ENCODE measurements at regions not wholly inside any gene's neighbourhood (a gene's known extent, or its start where the extent isn't known, plus 50 kb on each side); places are given as distances from the start of the nearest gene placed in this dataset.
"Not testable (repeated sequence)": the region's sequence is repeated elsewhere in the genome, so short reads cannot be mapped to it uniquely, and the experiment has no call there.

DNA sequence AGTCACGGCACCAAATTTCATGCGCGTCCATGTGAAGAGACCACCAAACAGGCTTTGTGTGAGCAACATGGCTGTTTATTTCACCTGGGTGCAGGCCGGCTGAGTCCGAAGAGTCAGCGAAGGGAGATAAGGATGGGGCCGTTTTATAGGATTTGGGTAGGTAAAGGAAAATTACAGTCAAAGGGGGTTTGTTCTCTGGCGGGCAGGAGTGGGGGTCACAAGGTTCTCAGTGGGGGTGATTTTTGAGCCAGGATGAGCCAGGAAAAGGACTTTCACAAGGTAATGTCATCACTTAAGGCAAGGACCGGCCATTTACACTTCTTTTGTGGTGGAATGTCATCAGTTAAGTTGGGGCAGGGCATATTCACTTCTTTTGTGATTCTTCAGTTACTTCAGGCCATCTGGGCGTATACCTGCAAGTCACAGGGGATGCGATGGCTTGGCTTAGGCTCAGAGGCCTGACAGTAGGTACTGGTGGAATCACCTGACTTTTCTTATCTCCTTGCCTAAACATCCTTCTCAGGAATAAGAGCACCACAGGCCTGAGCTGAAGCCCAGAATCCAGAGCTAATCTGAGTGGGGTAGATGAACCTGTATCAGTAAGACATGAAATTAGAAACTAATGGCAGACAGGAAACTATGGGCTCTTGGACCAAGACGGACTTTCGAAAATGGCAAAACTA lies 334.7 kb upstream of the POT1 start:
- not testable (repeated sequence) for DNase-seq (ENCODE audit: low read depth in 2 of 2)

GRCh38 chr7:125258876-125259417 lies 329.3 kb upstream of the POT1 start:
- DNase-seq (ENCODE audit: low read depth in 2 of 2) = not testable (repeated sequence)

DNA sequence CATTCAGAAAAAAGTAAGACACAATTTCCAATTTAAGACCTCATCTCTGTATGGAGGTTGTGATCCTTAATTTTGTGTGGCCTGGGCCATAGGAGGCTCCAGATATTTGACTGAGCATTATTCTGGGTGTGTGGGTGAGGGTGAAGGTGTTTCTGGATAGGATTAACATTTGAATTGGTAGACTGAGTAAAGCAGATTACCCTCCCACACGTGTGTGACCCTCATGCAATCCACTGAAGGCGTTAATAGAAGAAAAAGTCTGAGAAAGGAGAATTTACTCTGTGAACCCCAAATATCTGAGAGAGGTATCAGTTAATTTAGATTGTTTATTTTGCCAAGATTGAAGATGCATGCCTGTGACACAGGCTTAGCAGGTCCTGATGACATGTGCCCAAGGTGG lies 328.0 kb upstream of the POT1 start:
- DNase-seq (ENCODE audit: low read depth in 2 of 2) = no peak

GRCh38 chr7:125256446-125256845 lies 326.8 kb upstream of the POT1 start:
- DNase-seq (ENCODE audit: low read depth in 2 of 2) = no peak

DNA sequence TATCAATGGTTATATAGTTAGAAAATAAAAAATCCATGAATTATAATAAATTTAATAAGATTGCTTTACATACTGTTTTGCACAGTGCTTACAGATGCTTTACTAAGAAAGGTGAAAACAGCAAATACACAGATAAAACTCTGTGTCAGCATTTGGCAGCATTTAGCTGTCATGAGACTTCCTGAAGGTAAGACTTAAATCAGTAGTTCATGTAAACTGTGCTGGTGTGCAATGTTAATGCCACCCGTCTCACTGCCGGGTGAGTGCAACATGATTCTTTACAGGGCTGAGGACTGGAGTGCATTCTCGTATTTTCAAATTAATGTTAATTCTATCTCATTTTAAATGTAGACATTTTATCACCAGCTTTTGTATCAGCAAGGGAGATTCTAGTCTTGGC lies 326.2 kb upstream of the POT1 start:
- DNase-seq (ENCODE audit: low read depth in 2 of 2) = peak in 1 of 2 donors; percentile 9

DNA sequence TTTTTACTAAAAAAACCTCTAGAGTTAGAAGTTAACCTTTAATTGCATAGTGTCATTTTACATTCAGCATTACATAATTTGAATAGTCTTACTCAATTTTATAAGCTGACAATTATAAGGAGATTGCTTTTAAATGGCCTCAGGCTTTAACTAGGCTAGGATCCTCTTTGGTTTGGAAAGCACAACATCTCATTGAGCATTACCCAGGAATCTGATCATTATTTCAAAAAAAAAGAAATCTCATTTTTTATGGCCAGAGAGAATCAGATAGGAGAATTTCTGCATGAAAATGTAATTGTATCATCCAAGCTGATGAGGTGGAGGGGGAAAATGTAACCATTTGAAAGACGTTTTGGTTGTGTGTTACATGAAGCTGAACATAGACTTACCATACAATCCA lies 324.9 kb upstream of the POT1 start:
- no peak for DNase-seq (ENCODE audit: low read depth in 2 of 2)

DNA sequence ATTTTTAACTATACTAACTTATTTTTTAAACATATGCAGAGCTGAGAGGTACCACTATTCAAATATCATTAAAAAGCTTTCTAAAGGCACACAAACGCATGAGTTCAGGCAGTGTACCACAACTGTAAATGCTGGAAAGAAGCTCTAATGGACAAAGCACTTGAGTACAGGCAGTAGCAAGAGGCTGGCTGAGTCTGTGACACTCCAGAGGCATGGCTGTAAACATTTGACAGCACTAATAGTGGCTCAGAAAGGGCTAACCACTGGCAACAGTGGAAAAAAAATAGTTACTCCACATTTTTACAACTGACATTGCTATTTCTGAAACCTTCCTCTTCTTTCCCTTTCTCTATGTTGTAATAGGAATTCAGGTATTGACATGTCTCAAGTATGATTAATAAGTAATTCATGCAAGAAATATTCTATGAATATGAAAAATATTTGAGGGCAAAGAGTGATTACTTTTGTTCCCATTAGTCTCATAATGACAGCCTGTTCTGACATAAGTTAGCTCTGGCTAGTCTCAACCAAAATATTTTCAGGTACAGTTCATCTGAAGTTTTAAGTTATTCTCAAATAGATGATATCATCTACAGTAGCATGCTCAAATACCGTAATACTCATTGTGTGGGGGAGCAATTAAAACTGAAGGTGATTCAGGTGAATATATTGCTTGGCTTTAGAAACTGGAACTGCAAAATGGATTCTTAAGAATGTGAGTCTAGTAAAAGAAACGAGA lies 324.0 kb upstream of the POT1 start:
- DNase-seq (ENCODE audit: low read depth in 2 of 2) = no peak

DNA sequence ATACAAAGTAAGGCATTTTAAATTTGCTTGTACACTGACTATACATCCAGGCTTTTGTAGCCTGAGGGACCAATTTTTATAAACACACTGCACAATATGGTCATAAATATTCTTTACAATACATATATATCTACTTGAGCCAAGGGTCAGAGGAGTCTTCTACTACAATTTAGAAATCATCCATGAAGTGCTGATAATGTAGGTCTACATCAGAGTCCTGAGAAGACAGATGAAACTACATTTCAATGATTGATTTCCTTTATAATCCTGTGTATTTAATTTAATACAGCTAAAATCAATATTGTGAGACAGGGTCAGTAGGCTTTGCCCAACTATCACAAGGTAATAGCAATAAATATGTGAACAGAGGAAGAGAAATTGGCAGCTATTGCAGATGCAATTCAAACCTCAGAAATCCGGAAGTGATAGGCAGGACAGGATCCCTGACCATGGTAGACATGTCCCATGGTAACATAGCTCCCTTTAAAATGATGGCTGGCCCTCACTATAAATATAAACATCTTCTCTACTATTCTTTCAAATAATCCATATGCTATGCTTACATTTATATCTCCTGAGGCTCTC lies 318.0 kb upstream of the POT1 start:
- DNase-seq (ENCODE audit: low read depth in 2 of 2) = no peak

GRCh38 chr7:125246706-125247105 lies 317.1 kb upstream of the POT1 start:
- DNase-seq (ENCODE audit: low read depth in 2 of 2) = no peak

- no peak for DNase-seq (ENCODE audit: low read depth in 2 of 2)
Observed at GRCh38 chr7:125241548-125241947, 311.9 kb upstream of the POT1 start.

DNA sequence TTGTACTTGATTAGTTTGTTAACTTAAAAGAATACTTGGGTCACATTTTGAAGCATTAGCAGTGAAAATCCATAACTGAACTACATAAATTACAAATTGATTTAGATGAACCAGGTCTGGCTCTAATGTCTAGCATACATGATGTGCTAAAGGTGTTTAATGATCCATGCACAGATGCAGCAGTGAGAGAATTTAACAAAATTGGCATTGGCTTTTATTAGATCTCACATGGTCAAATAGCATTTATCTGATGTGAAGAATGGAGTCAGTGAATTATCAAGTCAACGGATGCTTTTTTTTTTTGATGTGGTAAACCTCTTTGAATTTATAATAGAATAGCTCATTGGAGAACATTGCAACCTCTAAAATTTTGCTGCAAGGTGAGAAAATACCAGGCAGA lies 293.0 kb upstream of the POT1 start:
- DNase-seq (ENCODE audit: low read depth in 2 of 2) = no peak

DNA sequence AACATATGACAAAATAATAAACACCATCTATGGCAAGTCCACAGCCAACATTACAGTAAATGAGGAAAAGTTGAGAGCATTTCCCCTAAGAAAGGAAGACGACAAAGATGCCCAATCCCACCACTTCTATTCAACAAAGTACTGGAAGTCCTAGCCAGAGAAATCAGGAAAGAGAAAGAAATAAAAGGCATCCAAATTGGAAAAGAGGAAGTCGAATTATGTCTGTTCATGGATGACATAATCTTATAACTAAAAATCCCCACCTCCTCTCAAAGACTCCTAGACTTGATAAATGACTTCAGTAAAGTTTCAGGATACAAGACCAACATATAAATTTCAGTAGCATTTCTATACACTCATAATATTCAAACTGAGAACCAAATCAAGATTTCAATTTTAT lies 288.5 kb upstream of the POT1 start:
- DNase-seq (ENCODE audit: low read depth in 2 of 2) = no peak

- DNase-seq (ENCODE audit: low read depth in 2 of 2) = no peak
Observed at GRCh38 chr7:125201002-125201401, 271.4 kb upstream of the POT1 start.

- no peak for DNase-seq (ENCODE audit: low read depth in 2 of 2)
Observed at GRCh38 chr7:125197731-125198393, 268.2 kb upstream of the POT1 start.

DNA sequence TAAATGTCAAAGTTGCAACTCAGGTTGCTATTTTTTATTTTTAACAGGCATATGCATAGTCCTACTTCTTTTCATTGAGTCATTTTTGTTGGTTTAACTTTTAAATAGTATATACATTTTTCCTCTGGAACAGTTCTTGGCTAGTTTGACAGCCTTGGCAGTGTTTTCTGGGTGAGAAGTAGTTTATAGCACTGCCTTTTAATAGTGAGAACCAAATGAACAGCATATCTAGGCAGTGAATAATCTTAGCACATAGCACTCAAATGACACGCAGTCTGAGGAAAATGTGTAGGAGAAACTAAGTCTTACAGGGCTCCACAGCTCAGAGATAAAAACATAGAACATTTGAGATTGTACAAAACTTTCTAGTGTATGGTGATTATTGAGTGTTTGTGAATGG lies 265.5 kb upstream of the POT1 start:
- no peak for DNase-seq (ENCODE audit: low read depth in 2 of 2)

DNA sequence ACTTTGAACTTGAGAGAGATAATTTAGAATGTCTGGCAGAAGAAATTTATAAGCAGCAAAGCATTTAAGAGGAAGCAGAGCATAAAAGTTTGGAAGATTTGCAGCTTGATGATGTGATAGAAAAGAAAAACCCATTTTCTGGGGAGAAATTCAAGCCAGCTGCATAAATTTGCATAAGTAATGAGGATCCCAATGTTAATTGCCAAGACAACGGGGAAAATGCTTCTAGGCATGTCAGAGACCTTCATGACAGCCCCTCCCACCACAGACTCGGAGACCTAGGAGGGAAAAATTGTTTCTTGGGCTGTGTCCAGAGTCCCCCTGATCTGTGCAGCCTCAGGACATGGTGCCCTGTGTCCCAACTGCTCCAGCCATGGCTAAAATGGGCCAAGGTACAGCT lies 263.6 kb upstream of the POT1 start:
- no peak for DNase-seq (ENCODE audit: low read depth in 2 of 2)

DNA sequence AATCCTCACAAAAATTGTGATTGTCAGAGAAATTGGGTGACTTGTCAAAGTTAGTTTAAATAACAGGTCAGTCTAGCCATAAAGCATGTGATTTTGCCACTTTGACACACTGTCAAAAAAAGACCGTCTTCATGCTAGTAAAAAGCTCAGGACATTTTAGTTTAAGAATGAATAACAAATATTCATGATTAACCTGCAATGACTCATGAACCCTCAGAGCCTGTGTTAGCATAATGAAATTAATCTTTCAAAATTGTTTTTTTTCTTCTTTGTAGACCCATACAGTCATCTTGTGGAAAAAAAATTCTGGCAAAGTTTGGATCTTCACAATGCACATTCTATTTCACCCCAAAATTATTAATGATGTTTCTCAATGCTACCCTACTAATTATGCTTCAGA lies 255.2 kb upstream of the POT1 start:
- no peak for DNase-seq (ENCODE audit: low read depth in 2 of 2)

GRCh38 chr7:125181569-125182267 lies 252.1 kb upstream of the POT1 start:
- DNase-seq (ENCODE audit: low read depth in 2 of 2) = not testable (repeated sequence)

DNA sequence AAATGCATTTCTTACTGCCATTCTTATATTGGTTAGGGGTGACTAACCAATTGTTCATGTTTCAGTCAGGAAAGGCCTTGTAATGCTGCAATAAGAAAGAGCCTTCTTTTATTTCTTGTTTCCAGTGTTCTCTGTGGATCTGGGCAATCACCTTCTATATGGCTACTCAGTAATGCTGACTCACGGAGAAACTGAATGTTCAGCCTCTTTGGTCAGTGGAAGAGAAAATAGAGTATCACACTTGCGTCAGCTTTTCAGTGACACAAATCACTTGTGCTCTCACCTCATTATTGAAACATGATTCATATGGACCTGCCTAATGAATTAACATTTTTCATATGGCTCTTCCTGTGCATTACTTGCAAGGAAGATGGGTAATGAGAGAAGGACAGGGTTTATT lies 243.9 kb upstream of the POT1 start:
- no peak for DNase-seq (ENCODE audit: low read depth in 2 of 2)

GRCh38 chr7:125169088-125169487 lies 239.5 kb upstream of the POT1 start:
- DNase-seq (ENCODE audit: low read depth in 2 of 2) = no peak

GRCh38 chr7:125154930-125155329 lies 225.3 kb upstream of the POT1 start:
- DNase-seq (ENCODE audit: low read depth in 2 of 2) = no peak

GRCh38 chr7:125149151-125149550 lies 219.5 kb upstream of the POT1 start:
- DNase-seq (ENCODE audit: low read depth in 2 of 2) = no peak

All from lung microvascular endothelial cell (primary cell).